NCI-H510A (cell line): ENCODE measurements at regions not wholly inside any gene's neighbourhood (a gene's known extent, or its start where the extent isn't known, plus 50 kb on each side); places are given as distances from the start of the nearest gene placed in this dataset.

Experiments used
- DNase-seq: peaks from one replicate; lab custom pipeline; 2025; lab: John Stamatoyannopoulos, UW

DNA sequence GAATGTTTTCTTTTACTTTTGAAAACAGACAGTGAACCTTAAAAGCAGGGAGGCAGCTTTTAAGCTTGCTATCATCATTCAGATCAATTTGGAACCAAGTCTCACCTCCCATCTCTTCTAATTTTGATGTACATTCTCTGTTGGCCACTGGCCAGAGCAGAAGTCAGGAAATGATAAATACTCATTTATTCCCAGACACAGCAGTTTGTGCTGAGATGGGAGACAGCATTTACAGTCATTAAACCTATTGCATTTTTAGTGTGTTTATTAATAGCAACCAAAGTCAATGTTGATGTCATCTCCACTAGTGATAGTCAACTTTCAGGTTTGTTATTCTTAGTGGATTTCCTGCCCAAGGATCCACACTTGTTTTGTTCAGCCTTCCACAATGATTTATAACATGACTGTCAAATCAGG lies 320.0 kb upstream of the ATP2B1 start:
- no peak for DNase-seq

GRCh38 chr12:90027889-90028634 lies 319.4 kb upstream of the ATP2B1 start:
- no peak for DNase-seq

GRCh38 chr12:90027041-90027440 lies 318.4 kb upstream of the ATP2B1 start:
- no peak for DNase-seq

DNA sequence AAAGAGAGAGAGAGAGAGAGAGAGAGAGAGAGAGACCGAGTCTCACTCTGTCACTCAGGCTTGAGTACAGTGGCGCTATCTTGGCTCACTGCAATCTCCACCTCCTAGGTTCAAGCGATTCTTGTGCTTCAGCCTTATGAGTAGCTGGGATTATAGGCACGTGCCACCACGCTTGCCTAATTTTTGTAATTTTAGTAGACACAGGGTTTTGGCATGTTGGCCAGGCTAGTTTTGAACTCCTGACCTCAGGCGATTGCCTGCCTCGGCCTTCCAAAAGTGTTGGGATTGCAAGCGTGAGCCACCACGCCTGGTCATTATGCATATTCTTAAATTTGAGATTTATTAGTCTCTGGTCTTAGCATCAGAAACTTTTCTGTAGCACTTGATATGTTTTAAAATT lies 317.9 kb upstream of the ATP2B1 start:
- no peak for DNase-seq

GRCh38 chr12:90024262-90024661 lies 315.6 kb upstream of the ATP2B1 start:
- no peak for DNase-seq

- DNase-seq, result no peak
These were observed 314.7 kb upstream of the ATP2B1 start for GRCh38 chr12:90023207-90023900.

- no peak for DNase-seq
These were observed 313.3 kb upstream of the ATP2B1 start for GRCh38 chr12:90021795-90022440.

- no peak for DNase-seq
These were observed 312.2 kb upstream of the ATP2B1 start for GRCh38 chr12:90020881-90021280.

- no peak for DNase-seq
These were observed 311.8 kb upstream of the ATP2B1 start for GRCh38 chr12:90020436-90020835.

DNA sequence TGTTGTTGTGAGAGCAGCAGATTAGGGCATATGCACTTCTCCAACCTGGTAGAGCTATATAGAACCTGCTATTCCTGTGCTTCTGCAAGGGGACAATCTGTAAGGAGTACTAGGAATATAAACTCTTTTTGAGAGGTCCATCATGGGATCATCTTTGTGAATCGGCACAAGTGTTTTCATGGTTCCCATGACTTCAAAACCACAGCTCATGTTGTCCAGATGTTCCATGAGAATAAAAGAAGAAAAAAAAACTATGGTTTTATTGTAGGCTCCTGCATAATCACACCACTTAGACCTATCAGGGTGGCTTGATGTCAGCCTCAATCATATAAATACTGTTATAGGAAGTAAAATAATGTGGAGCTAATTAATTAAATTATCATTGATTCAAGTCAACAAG lies 311.4 kb upstream of the ATP2B1 start:
- DNase-seq, result no peak

DNA sequence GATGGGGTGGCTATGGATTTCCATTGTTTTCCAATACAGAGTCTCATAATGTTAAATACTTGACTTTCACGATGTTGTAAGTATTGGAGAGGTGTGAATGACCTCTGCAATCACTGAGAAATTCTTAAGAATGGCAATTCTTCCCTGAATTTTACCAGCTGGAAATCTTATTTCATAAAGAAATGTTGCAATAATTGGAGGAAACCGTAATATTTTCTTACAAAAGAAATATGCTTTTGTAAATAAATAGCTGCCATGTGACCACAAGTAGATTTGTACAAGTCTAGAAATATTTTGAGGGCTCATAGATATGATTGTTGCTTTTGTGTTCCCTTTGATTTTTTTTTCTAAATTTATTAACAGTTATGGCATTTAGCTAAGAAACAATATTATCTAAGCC lies 308.7 kb upstream of the ATP2B1 start:
- DNase-seq, result no peak

GRCh38 chr12:90015228-90015627 lies 306.6 kb upstream of the ATP2B1 start:
- DNase-seq, result no peak

GRCh38 chr12:90013409-90013808 lies 304.8 kb upstream of the ATP2B1 start:
- no peak for DNase-seq

- no peak for DNase-seq
These were observed 301.5 kb upstream of the ATP2B1 start for GRCh38 chr12:90010089-90010488.

GRCh38 chr12:90008277-90008676 lies 299.6 kb upstream of the ATP2B1 start:
- DNase-seq, result no peak

- no peak for DNase-seq
These were observed 295.9 kb upstream of the ATP2B1 start for GRCh38 chr12:90004319-90005074.

DNA sequence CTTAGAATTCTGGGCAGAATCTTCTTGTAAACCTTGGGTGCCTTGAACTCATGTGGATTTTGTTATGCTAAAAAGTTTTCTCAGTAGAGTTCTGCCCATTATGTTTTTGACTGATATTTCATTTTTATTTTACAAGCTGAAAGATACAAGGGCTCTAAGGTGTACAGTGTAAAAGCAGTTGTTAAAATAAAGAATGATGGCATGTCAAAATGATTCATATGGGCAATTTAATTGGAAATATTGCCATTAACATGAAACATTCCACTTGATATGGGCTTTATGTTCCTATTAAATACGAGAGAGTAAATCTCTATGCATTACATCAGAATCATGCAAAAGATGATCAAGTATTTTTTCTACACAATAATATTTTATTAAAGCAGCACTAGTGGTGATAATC lies 295.1 kb upstream of the ATP2B1 start:
- no peak for DNase-seq

DNA sequence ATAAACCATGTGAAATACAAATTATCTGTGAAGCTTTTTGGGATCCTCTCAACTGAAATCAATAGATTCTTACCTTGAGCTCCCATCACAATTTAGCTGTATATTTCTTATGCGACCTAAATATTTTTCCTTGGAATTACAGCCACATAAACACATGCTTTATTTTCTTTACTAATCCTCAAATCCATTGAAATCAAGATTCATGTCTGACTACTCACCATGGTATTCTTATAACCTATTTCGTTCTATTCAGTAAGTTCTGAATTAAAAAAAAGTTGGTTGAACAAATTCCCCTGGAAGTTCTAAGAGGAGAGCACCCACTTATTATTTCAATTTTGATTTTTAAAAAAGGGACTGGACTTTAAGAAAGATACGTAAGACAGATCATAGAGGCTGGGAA lies 292.1 kb upstream of the ATP2B1 start:
- no peak for DNase-seq

DNA sequence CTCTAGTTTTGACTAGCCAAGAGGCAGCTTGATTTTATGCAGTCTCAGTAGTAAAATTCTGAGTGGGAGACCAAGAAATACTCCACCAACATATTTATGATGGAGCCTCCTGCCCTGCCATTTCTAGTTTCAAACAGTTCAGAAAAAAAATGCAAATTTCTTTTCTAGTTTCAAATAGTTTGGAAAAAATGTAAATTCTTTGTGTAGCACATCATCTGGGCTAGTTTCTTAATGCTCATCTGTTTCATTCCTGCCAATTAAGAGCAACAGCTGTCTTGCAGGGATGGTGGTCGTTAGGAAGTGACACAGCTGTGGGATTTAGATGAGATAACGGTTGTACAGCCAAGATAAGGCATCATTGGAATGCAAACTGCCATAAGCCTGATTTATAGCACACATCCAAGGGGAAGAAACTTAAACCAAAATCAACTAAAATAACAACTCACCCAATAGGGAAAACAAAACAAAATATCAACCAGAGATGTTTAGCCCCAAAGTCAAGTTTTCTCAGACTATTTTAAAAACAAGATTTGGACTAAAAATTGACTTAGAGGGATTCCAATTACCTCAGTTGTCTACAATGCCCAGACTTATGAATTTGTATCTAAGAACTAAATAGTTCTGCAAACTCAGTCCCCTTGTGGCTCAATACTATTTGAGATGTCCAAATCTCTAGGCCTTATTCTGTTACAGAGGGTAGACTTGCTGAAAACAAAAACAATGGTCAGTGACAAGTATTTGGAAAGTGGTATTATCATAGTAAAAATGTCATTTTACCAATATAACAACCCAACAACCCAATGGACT lies 291.3 kb upstream of the ATP2B1 start:
- DNase-seq, result no peak

GRCh38 chr12:89995870-89996269 lies 287.2 kb upstream of the ATP2B1 start:
- DNase-seq, result no peak

- DNase-seq, result no peak
These were observed 286.3 kb upstream of the ATP2B1 start for GRCh38 chr12:89994911-89995310.

GRCh38 chr12:89993632-89994031 lies 285.0 kb upstream of the ATP2B1 start:
- no peak for DNase-seq
